C4-2B (cell line): ENCODE measurements at regions not wholly inside any gene's neighbourhood (a gene's known extent, or its start where the extent isn't known, plus 50 kb on each side); places are given as distances from the start of the nearest gene placed in this dataset.

Experiments used
- CTCF ChIP-seq: fragments of 450-650 bp; conservative IDR thresholded peaks from 2 replicates; pipeline ENCODE4 v1.5.1; 2017; ENCODE audit warnings: mild to moderate bottlenecking
- ZFX ChIP-seq: fragments of 450-650 bp; IDR thresholded peaks from 2 replicates; pipeline ENCODE4 v1.6.1; 2017

- TF ChIP-seq CTCF (no peak), ZFX (no peak)
Measured at GRCh38 chrX:826448-826847, 195.9 kb downstream of the SHOX start.
